GM20000 (cell line): ENCODE measurements at regions not wholly inside any gene's neighbourhood (a gene's known extent, or its start where the extent isn't known, plus 50 kb on each side); places are given as distances from the start of the nearest gene placed in this dataset.

ENCODE experiments used
- DNase-seq: peaks from one replicate; pipeline ENCODE4 v3.0.0; 2012; ENCODE audit warnings: low spot score
- TF ChIP-seq, protein P1 (sequence below): IDR thresholded peaks from 2 replicates; pipeline ENCODE4 v1.5.1; 2012; ENCODE audit warnings: mild to moderate bottlenecking, control low read depth; ENCODE audit errors: extremely low read depth, missing control alignments

DNA sequence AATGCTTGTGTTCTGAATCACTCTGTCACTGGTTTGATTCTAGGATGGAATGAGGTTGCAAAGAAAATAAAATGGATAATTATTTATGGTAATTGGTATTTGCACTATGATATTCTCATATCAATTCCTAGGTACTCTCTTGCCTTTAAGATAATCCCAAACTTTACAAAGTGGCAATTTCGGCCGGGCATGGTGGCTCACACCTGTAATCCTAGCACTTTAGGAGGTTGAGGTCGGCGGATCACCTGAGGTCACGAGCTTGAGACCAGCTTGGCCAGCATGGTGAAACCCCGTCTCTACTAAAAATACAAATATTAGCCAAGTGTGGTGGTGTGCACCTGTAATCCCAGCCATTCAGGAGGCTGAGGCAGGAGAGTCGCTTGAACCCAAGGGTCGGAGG, 1118.7 kb upstream of the C9orf72 start:
- no peak for DNase-seq
- TF ChIP-seq, protein P1, sequence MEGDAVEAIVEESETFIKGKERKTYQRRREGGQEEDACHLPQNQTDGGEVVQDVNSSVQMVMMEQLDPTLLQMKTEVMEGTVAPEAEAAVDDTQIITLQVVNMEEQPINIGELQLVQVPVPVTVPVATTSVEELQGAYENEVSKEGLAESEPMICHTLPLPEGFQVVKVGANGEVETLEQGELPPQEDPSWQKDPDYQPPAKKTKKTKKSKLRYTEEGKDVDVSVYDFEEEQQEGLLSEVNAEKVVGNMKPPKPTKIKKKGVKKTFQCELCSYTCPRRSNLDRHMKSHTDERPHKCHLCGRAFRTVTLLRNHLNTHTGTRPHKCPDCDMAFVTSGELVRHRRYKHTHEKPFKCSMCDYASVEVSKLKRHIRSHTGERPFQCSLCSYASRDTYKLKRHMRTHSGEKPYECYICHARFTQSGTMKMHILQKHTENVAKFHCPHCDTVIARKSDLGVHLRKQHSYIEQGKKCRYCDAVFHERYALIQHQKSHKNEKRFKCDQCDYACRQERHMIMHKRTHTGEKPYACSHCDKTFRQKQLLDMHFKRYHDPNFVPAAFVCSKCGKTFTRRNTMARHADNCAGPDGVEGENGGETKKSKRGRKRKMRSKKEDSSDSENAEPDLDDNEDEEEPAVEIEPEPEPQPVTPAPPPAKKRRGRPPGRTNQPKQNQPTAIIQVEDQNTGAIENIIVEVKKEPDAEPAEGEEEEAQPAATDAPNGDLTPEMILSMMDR = no peak

DNA sequence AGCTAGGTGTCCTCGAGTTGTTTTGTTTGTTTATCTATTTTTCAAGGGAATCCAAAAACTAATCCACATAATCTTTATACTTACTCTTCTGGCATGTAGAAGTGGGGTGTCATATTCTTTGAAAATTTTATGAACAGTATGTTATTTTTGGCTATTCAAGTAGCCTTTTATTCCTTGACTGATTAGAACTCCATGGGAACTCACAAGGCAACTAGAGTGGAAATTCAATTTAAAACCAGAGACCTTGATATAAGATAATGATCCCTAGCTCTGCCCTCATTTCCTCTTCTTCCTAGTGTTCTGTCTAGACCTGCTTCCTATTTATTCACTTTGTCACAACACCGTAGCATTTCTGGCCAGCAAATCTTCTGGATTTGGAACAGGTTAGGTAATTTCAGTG, 1123.7 kb upstream of the C9orf72 start:
- DNase-seq = no peak
- TF ChIP-seq, protein P1 = no peak

DNA sequence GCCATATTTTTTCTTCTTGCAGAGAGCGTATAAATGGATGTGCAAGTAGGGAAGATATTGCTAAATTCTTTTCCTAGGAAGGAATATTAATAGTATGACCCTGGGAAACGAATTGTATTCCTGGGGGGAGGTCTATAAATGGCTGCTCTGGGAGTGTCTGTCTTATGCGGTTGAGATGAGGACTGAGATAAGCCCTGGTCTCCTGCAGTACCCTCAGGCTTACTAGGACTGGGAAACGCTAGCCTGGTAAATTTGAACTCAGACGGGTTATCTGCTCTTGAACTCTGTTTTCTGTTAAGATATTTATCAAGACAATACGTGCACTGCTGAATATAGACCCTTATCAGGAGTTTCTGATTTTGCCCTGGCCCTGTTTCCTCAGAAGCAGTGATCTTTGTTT, 1126.4 kb upstream of the C9orf72 start:
- no peak for DNase-seq
- TF ChIP-seq, protein P1 = no peak

DNA sequence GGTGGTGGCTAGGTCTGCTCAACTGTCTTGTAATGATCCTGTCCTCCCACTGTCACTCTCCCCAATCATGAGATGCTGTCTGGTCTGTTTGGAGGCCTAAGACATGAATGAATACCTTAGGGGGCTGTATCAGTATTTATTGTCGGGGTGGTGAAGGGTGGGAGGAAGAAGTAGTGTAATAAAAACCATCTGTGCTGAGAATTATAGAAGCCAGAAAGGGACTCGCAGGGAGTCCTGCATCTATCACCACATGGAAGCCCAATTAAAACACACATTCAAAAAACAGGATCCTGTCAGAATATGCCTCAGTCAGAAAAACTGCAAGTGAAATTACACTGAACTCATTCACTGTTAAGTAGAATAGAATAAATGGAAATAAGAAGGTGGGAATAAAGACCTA, 1134.3 kb upstream of the C9orf72 start:
- TF ChIP-seq, protein P1 = no peak
- DNase-seq = no peak

DNA sequence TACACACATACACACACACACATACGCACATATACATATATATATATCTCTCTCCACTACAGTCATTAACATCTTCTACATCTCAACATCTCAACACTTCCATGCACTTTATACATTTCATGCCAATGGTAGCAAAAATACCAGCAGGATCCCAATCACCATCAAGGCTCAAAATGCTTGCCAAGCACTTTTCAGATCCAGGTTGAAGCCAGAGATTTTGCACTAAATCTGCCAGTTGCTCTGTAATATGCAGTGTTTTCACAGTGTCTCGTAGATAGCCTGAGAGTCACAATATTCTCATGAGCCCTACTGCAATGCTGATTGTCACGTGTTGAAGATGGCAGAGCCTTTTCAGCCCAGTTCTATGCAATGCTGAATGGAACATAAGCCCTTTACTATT, 1140.9 kb upstream of the C9orf72 start:
- TF ChIP-seq, protein P1 = no peak
- DNase-seq = no peak

DNA sequence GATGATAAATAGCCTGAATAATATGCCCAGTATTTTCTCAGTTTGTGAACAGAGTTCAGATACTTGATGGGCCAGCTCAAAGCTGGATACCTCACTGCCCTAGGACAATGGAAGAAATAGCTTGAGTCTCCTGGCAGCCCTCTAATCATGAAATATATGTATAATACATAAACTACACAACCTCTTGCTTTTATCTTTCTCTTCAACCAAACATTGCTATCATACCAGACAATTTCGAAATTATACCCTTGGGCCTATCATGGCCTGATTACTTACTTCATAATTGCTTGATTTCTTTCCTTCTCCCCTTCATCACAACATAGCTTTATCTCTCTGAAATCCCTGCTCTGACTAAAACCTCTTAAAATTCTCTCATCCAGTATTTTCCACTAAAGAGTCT, 1144.9 kb upstream of the C9orf72 start:
- no peak for DNase-seq
- TF ChIP-seq, protein P1 = no peak

DNA sequence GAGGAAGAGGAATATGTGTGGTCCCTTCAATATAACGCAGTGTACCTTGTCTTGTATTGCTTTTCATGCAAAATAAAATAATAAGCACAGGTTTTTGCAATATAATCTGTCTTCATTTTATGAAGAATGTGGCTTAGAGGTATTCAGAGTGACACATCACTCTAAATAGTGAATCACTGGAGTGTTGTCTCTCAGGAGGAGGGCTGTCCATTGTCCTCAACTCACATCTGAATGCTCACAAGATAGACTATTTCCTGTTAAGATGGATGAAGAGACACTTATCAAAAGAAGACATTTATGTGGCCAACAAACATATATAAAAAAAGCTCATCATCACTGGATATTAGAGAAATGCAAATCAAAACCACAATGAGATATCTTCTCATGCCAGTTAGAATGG, 1147.5 kb upstream of the C9orf72 start:
- DNase-seq = no peak
- TF ChIP-seq, protein P1 = no peak

DNA sequence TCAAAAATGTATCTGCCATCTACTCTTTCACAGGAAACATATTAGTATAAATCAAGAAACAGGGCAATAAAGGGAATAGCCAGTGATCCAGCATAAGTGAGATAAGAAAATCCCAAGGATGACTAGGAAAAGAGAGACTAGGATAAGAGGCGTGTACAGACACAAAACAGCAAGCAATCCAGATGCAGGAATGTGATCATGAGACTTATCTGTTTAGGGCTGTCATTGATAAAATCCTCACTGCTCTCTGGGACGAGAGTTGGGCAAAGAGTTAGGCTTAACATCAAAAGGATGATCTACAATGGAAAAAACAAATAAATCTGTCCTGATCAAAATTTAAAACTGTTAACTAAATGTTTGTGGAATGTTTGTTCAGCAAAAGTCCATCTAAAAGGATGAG, 1156.8 kb upstream of the C9orf72 start:
- TF ChIP-seq, protein P1 = no peak
- no peak for DNase-seq
